ENCODE measurements at regions not wholly inside any gene's neighbourhood (a gene's known extent, or its start where the extent isn't known, plus 50 kb on each side); places are given as distances from the start of the nearest gene placed in this dataset.
A peak's percentile ranks its signal among the peaks of the same experiment; 100 is the strongest.

DNA sequence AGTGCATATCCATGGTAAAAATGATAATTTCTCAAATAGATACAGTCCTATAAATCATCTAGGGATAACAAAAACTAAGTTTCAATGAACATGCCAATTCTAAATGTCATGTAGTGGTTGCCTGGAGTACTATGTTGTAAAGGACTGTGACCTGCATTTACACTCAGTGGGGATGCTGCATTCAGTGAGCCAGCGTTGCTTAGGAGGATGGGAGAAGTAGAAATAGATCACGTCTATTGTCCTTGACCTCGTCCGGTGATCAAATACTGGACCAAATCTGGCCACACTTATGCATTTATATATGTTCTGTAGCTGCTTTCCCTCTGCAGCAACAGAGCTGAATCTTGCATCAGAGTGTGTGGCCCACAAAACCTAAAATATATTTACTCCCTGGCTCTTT is 139.0 kb upstream of the ETAA1 start:
- no peak for DNase-seq

DNA sequence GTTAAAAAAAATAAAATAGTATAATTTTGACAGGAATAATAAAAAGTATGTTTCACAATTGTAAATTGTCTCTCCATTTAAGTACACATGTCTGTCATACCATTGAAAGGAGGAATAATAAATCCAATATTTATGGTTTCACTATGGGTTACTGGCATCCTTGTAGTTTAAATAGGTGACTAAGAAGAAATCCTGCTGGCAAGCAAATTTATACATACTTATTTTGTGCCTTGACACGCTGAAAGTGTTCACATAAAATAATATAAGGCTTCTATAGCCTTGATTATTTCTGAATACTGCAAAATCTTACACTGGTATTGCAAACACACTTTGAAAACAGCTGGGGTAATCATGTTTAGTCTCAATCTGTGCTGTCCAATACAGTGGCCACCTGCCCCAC is 138.3 kb upstream of the ETAA1 start:
- DNase-seq, result no peak

DNA sequence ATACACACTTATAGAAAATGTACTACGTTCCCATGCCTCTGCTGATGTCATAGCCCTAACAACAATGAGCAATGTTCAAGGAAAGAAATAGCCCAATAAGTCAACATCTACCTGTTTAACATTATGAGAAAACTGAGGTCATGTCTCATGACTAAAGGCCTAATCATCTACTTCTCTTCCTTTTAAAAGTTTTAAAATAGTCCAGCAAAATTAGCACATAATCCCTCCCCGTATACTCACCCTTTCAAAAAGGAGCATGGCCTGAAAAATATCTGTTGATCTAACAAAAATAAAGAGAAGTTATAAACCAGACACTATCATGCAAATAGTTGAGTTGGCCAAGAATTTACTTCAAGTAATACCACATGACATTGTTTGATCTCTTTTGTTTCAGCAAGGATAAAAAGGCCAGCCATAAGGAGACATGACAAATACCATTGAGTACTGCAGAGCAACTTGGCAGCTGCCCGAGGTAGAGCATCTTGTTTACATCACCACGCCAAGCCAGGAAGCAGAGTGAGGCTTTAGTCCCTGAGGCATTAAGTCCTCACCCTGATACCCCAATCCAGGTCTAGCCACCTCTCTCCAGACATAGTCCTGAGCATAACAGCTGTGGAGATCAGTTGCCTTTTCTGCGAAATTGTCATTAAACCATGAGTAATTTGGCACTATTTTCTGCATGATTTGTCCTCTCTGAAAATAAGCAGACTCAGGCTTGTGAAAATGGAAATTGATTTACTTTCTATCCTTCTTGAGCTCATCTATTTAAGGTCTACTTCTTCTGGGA is 137.4 kb upstream of the ETAA1 start:
- DNase-seq, result peak; percentile 50

DNA sequence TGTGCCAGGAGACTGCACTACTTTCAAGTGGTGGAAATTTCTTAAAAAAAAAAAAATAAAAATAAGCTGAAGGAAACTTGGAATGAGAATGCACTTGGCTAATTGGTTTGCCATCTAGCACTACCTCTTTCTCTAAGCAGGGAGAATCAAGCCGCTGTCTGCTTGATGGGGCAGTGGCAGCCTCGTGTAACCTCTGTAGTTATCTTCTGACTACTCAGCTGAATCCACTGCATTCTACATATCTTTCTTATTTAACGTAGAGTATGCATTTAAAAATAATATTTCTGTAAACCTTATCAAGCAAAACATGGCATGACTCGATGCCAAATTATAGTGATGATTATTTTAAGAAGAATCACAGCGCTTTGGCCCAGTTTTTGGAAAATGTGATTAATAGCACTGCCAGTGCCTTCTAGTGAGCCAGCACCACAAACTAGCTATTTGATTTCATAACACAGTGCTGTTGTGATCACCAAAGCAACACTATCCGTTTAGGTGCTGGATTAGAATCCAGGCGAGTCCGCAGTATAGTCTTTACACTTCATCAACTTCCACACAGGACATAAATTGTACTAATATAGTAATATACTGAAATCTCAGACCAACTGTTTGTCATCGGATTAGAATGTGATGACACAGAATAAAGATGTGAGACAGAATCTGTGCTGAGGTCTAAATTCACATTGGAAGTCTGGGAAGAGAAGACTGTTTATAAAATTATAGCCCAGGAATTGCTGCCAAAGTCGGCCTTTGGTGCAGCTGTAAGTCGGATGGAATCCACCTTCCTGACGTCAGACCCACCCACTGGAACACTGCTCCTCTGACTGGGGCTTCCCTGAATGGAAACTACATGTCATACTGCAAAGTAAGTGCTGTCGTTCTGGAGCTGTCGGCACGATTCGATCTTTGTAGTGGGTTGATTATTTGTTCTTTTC is 136.5 kb upstream of the ETAA1 start:
- peak; percentile 90 for DNase-seq

DNA sequence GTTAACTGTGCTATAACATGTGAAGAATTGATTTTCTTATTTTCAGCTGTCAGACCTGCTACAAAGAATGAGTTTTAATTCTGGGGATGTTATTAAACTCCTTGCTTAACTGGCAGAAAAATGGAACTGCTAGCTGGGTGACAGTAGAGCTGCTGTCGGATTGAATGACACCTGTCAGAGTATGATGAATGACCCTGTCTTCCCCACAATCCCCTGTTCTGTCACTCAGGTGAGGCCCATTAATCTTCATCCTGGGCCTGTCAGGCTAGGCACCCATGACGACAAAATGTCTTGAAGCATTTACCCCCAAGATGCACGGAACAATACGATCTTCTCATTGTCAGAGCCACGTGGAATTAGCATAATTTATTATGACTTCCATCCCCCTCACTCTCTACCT is 129.9 kb upstream of the ETAA1 start:
- no peak for DNase-seq

DNA sequence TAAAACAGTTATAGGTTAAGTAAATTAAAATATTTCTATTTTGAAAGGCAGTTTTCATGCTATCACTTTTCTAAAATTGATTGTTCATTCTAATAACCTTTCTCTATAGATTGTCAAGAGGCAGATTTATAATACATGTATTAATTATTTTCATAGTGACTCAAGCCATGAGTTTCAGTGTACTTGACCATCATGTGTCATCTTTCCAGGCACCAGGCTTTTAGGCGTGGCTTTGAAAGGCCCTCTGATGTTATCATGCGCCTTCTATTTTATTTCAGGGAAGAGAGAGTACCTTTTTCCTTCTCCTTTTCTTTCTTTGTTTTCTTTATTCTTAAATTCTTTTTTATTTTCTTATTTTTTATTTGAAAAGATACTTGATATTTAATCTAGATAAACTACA is 128.3 kb upstream of the ETAA1 start:
- DNase-seq, result no peak

DNA sequence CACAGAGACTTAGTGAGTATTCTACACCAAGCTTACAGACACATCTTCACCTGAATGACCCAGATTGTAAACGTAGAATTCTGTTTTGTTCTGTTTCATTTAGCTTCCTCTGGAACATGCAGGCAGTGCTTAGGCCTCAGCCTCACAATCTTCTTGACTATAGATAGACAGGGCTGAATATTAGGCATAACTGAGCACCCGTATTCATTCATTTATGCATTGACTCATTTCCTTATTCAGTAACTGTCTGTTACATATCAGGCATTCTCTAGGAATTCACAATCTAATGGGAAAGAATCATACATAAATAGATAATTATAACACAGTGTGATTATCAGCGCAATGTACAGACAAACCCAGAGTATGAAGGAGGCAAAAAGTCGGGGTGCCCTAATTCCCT is 124.9 kb upstream of the ETAA1 start:
- no peak for DNase-seq

DNA sequence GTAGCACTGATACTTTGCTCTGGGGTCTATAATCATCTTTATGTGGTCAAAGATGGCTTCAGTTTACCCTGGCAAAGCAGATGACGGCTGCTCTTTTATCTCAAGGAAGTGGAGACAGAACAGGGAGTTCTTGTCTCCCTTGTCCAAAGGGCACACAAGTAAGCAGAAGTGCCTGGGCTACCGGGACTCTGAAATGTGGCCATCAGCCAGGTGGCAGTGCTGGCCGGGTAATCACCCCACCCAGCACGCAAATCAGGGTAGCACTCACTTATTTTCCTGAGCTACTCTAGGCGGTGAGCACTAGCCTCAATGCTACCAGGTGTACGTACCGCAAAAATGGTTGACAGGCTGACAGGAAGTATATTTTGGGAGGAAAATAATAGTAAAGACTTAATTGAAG is 119.7 kb upstream of the ETAA1 start:
- no peak for DNase-seq

DNA sequence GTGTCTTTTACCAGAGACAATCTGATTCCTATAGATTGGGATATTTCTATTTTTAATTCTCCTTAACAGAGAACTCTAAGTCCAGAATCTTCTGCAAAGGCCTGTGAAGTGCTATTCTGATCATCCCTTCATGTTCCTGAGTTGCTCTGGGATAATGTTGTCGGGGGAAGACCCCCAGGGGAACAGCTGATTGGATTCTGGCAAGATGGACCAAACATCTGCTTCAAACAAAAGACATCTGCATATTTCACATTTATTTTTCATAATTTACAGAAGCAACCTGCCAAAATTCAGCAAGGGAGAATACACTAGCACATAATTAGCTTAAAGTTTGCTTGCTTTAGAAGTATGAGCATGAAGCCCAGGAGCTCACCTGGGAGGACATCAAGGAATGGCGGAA is 116.0 kb upstream of the ETAA1 start:
- DNase-seq, result peak; percentile 47

DNA sequence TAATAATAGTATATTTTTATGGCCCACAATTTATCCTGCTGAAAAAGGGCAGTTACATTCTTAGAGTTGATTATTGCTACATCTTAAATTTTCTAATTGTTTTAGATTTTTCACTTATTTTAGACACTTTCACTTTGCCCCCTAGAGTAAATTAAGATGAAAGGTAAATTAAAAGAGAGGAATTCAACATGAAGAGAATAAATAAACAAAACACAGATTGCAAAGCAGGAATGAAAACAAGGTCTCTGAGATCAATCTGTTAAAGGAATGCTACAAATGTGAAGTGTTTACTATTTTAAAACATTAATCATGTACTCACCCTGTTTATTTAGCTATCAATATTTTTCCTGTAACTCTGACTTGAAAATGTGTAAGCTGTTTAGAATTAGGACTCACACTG is 113.5 kb upstream of the ETAA1 start:
- no peak for DNase-seq

DNA sequence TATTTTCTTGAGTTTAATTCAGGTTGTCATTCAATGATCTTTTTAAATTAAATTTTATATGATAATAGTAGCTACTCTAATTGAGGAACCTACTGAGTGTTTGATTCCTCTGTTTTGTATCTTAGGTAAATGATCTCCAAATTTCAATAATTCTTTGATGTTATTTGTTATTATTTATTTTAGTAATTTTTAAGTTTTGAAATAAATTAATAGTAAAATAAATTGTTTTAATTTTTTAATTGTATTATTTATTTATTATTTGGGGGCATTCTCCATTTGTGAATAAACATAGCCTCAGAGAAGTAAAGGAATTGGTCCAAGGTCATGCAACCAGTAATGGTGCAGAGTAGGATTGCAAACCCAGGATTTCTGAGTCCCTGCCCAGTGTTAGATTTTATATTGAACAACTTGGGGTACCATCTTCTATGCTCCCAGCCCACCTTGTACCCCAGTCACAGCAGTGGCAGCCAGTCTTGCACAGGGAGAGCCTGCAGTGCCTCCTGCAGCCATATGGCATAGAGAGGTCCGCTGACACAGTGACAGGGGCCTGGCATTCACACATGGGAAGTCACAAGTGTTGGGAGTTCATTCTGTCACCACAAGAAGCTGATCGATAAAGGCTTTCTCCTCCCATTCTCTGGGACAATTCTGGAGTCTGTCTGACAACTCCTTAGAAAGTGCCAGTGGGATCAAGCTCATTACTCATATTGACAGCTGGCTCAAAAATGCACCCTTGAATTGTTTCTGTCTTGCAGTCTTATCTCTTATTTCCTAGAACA is 110.0 kb upstream of the ETAA1 start:
- no peak for DNase-seq

DNA sequence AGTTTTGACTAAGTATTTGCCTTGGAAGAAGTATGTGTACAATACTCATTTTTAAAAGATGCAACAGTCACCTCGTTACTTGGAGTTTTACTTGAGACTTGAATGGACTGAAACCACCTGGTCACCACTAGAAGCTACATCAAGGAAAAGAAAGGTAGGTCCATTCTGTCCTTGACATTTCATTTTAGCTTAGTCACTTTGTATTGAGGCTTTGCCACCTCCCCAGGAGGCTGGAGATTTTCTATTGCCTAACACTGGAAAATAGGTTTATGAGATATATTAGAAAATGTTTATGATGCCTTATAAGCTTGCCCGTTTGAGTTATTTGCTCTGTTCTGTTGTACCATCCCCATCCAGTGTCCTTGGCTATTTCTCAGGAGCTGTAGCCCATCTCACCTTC is 107.9 kb upstream of the ETAA1 start:
- no peak for DNase-seq

DNA sequence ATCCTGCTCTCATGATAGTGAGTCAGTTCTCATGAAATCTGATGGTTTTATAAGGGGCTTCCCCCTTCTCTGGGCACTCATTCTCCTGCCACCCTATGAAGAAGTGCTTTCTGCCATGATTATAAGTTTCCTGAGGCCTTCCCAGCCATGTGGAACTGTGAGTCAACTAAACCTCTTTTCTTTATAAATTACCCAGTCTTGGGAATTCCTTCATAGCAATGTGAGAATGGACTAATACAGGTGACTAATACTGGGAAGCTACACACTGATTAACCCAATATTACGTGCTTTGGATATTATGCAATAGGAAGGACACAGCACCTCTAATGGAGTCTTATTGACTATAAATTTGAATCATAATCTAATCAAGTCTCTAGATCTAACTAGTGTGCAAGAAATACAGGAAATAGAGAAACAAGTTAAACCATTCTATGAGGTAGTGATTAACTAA is 107.2 kb upstream of the ETAA1 start:
- DNase-seq, result no peak

DNA sequence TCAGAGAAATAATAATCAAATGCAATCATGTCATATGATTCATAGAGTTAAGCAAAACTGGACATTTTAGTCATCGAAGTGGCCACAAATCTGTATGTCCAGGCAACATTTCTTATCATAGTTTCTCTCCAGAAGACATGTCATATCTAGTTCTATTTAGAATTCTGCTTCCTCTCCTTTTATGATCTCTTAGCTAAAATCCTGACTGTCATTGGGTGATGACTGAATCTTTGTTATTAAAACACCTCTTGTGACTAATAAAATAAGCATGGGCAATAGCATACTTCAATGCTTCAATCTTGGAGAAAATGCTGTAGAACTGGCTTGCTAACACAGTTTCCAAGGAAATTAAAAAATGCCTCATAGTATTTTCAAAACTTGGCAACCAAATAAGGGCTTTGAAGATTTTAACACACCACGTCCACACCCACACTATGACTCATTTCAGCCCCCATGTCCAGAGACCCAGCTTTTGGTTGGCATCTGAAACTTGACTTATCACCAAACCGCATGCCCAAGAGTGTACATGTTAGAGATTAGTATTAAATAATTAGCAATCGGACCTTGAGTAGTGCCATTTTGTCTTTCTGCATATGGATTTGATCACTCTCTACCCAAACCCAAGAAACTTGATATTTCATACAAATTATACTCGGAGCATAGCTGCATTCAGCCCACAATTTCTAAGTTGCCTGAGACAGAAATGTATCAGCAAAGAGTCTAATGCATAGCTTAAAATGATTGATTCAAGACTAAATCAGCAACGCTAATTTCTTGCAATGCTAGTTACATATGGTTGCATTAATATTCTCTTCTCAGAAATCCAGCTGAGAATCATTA is 106.5 kb upstream of the ETAA1 start:
- DNase-seq, result no peak

DNA sequence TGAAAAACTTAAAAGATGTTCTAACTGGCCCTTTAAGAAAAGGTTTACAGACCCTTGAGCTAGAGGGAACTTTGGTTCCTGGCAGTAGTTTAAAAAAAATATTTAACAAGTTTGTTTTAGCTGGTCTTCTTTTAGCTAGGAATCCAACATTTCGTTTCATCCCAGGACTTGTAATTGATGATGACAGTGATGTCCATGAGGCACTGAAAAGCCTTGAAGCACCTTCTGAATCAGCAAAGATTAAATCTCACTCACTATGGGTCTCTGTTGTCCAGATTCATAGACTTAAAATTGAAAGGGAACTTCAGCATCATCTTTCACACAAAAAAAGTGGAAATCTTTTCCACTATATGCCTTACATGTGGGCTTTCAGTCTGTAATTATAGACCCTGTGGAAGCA is 102.9 kb upstream of the ETAA1 start:
- DNase-seq, result no peak

DNA sequence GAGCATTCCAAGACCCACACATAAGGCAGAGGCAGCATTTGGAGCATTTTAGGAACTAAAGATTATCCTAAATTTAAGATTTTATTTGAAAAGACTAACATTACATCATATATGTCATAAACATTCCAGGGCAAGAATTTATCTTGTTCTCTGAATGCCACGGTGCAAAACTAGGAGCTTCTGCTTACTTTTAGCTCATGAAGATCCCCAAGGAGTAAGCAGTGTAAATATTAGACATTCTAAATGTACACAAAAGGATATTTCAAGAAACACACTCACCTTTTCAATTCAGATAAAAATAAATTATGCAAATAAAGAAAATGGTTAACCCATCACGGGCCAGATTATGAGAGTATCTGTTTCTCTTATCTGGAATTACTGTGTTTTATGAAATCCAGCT is 101.7 kb upstream of the ETAA1 start:
- DNase-seq, result no peak

DNA sequence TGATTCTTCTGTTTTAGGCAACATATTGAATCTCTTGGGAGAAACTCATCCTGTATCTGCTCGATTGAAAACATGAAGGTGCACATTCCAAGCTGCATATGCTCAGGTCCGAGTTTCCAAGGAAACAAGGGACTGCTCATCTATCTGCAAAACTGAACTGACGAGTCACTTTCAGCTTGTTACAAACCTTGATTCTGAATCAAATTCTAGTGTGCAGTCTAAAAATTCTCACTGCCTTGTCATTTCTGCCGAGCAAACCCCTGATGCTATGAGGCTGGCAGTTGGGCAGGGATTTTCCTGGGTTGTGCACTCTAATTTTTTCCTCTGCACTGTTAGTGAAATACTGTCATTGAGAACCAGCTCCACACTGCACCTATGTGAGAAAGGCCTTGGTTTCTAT is 101.3 kb upstream of the ETAA1 start:
- no peak for DNase-seq

DNA sequence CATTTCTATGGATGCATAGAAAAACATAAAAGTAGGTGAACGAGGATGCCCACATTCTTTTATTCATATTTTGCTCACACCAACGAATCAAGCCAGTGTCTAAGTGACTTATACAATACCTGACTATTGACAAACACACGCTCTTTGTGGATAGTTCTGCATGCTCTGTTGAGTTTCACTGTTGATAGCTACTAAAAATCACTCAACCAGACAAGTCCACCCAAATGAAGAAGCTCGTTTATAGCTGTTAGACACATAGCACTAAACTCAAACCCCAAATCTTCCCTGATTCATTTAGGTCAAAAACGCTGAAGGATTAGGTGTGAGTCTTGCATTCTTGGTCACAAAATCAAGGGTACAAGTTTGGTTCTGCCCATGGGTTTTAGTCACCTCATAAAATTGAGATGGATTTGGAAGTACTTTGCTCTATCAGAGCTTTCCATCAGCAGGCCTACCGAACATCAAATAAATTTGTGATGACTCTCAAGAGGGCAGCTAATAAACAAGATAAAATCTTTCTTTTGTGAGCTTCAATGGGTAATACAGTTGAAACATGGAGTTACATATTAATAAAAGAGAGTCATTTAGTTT is 92.7 kb upstream of the ETAA1 start:
- DNase-seq, result no peak

DNA sequence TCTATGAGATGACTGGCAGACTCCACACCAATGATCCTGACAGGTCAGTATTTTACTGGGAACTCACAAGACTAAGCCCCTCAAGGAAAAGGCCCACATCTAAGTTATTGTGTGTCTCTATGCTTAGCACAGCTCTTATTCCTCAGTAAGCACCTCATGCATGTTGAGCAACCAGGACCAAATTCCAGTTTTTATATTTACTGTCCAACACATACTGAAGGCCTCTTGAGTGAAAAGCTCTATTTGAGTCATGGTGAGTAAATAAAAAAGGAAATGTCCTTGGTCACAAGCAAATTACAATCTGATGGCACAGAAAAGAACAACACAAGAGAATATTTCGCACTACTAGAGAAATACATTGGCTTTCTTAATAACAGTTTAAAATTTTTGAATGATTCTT is 87.9 kb upstream of the ETAA1 start:
- DNase-seq, result no peak

DNA sequence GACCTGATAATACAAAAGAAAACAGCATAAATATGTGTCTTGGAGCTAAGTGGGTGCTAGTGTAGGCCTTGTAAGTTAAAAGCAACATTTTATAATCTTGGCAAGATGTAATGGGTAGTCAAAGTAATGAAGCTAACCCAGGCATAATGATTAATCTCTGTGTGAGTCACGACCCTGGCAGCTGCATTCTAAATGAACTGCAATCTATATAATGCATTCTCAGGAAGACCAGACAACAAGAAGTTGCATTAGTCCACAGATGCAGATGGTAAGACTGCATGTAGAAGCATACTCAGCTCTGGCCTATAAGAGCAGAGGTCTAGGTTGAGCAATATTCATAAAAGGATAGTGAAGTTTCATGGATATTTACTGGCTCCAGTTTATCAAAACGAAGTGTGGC is 85.6 kb upstream of the ETAA1 start:
- DNase-seq, result no peak

DNA sequence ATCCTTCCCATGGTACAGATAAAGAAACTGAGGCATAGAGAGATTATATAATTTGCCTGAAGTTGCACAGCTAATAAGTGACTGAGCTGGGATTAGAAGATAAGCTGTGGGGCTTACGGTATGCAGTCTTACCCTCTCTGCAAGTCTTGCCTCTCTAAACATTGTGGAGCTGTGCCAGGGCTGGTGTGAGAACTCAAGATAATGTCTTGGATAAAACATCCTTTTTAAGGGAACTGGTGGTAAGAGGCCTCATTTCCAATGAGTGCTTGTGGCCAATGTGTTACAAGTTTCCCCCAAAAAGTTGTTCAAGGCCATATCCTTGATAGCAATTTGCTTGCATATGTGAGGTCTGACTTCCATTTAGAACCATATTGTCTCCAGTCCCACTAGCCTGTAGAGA is 84.3 kb upstream of the ETAA1 start:
- DNase-seq, result no peak

DNA sequence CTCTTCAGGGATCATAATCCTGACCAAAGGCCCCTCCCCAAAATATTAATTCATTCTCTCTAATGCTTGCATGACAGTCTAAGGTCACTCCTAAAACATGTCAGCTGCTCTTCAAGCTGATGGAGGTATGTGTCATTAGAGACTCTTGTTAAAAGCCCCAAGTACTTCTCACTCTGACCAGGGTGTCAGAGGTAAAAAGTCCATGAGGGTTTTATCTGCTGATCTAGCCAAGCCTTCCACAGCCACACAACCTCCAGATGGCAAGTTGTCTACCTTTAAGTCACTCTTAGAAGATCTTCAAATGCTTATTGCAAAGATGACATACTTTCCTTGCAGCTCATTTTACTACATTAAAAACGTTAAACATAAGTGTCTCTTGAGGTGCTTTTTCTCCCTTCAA is 83.6 kb upstream of the ETAA1 start:
- no peak for DNase-seq

Measured in right hindlimb (tissue), 1 donor.